GM19467 (cell line): ENCODE measurements at regions not wholly inside any gene's neighbourhood (a gene's known extent, or its start where the extent isn't known, plus 50 kb on each side); places are given as distances from the start of the nearest gene placed in this dataset.
"Not testable (repeated sequence)": the region's sequence is repeated elsewhere in the genome, so short reads cannot be mapped to it uniquely, and the experiment has no call there.

Experiments used
- ATAC-seq: cut with Tn5 transposase; IDR thresholded peaks from one replicate; pipeline ENCODE4 v1.9.1; 2021; ENCODE audit warnings: mild to moderate bottlenecking, moderate library complexity; ENCODE audit not compliant: unreplicated experiment

DNA sequence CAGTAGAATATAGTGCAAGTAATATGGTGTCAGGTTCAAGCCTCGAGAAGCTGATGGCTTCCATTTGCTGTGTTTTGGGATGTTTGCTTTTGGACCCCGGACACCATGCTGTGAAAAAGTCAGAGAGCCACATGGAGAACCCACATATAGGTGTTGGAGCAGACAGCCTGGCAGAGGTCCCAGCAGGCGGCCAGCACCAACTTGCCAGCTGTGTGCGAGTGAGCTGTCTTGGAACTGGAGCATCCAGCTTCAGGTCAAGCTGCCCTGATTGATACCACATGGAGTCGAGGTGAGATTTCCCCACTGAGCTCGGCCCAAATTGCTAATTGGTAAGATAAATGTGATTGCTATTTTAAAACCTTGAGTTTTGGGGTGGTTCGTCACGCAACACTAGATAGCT lies 185.7 kb upstream of the TBL1XR1 start:
- no peak for ATAC-seq

DNA sequence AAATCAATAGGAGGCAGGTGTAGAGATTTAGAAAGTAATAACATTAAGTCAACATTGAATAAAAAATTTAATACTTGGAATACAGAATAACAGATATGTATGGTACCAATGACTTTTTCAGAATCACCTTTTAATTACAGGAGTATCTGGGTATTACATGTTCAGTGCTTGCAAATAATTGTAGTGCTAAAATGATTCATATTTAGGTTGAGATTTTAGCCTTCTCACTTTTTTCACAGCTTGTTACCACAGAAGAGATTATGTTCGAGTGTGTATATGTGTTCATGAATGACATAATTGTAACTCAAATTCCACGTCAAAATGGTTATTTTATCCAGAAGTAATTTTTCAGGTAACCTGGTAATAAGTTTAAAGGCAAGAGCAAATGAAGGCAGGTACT lies 187.9 kb upstream of the TBL1XR1 start:
- ATAC-seq: no peak

DNA sequence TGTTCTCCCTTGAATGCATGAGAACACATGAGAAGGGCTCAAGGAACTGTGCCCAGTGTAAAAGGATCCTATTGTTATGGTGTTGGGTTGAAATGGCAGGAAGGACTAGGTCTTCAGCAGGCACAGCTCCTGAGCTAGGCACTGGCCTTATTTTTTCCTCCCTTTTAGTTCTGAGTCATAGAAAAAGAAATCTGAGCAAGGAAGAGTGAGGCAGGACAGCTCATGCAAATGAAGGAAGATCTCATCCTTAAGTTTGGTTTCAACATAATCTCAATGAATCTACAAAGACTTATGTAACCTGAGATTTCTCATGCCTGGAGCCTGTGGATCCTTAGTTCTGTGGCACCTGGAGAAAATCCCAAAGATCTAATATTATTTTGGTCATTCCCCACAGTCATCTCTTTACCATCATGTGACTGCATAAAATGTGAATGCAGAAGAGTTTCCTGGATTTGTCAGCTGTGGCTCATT lies 188.6 kb upstream of the TBL1XR1 start:
- no peak for ATAC-seq

DNA sequence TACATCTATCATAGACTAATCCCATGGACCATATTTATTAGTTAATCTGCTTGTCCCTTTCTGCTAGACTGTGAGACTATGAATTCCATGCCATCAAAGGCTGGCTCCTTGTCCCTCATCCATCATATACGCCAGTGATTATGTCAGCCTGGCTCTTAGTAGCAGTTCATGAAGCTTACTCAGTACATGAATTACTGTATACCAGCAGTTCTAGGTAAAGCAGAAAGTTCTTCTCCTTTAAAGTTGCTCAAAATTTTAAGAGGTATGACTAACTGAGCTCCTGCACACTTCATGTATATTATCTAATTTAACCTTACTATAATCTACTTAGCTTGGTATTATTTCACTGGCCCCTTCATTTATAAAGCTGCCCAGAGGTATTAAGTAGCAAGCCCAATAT lies 190.9 kb upstream of the TBL1XR1 start:
- no peak for ATAC-seq

DNA sequence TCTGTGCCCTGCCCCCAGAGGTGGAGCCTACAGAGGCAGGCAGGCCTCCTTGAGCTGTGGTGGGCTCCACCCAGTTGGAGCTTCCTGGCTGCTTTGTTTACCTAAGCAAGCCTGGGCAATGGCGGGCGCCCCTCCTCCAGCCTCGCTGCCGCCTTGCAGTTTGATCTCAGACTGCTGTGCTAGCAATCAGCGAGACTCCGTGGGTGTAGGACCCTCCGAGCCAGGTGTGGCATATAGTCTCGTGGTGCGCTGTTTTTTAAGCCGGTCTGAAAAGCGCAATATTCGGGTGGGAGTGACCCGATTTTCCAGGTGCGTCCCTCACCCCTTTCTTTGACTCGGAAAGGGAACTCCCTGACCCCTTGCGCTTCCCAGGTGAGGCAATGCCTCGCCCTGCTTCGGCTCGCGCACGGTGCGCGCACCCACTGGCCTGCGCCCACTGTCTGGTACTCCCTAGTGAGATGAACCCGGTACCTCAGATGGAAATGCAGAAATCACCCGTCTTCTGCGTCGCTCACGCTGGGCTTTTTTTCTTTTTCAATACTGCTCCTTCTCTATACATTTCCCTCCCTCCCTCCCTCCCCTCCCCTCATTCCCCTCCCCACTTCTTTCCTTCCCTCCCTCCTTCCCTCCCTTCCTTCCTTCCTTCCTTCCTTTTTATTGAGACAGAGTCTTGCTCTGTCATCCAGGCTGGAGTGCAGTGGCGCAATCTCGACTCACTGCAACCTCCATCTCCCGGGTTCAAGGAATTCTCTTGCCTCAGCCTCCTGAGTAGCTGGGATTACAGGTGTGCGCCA lies 197.1 kb upstream of the TBL1XR1 start:
- ATAC-seq: not testable (repeated sequence)

DNA sequence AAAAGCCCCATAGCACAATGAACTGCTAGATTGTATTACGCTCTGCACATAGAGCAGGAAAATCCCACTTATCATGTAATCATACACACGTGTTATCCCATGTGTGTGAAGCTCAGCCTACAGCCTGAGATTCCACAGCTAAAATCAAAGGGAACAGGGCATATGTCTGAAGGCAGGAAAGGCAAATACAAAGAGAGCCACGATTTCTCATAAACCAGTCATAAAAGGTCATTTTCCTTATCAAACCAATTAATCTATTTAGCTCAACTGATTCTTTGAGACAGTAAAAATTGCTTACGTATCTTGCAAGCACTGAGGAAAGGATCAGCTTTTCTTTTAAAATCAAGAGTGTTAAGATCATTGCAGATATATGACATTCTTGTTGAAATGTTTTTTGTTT lies 199.5 kb upstream of the TBL1XR1 start:
- ATAC-seq: no peak

DNA sequence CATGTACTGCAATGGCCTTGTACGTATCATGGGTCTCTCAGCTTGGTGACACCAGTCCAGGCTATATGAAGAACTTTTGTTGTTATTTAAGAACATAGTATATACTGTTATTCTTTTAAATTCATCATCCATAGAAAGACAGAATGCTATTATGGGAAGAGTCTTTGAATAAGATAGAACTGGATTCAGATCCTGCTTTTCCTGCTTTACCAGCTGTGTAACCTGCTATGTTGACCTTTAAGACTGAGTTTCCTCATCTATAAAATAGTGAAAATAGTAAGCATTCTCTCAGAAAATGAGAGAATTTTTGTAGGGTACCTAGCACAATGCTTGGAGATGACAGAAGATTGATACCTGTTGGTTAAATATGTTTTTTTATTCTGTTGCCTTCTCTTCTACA lies 204.1 kb upstream of the TBL1XR1 start:
- no peak for ATAC-seq

DNA sequence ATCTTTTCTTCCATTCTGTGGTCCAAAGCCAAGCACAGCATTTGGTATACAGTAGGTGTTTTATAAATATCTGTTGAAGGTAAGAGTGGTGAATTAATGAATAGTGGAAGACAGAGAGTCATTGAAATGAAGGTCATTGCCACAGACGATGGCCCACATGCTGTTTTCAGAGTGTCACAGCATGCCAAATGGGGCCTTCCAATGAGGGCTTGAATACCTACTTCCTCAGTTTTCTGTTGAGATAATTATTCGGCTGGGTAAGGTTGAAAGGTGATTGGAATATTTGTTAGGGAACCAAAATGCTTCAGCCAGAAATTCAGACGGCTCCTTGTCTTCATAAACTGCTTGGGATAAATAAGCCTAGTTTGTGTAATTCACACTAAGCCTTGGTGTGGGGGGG lies 205.3 kb upstream of the TBL1XR1 start:
- no peak for ATAC-seq

DNA sequence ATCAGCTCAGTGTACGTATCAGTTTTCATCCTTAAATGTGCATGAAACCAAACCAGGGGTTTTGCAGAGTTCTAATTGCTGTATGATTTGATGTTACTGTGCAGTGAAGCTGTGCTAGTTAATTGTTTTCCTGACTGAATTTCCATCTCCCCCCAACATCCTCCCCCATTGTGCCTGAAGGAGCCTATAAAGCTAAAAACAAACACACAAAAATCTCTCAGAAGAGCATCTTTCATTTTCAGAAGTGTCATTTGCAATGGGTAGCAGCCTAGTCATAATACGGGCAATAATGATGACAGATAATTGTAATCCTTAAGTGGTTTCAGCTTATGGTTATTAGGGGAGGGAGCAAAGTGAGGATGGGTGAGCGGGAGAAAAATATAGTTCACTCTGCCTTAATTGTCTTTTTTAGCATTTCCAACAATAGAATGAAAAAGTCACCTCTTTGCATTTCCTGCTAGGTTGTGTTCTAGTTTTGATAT lies 207.9 kb upstream of the TBL1XR1 start:
- ATAC-seq: no peak

DNA sequence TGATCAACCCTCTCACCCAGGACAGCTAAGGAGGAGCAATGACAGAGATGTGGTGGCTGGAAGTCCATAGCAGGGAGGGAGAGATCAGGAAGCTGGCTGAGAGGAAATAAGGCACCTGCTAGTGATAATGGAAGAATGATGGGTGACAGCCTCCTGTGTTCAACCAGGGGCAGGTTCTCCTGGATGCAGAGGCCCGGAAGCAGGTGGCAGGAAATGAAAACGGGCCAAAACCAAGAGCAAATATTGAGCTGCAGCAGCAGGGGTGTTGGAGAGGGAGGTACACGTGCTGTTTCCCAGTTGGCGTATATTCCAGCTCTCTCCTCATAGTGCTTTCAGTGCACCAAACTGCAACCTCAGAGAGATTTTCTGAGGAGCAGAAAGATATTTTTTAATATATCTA lies 213.4 kb upstream of the TBL1XR1 start:
- peak; percentile 54 for ATAC-seq

DNA sequence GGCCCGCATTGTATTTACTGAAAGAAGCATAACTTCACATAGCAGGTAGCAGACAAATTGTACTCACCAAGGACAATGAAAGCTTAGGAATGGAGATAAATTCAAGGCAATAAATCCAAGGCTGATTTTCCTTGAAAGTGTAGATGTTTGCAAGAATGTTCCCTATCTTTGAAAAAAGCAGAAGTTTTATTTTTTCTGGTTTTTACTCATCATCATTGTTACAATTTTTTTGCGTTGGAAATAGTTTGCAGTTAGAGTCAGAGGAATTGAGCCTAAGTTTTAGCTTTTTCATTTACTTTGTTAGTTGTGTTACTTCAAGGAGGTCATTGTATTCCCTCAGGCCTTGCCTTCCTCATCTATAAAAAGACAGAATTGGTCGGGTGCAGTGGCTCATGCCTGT lies 213.9 kb upstream of the TBL1XR1 start:
- ATAC-seq: no peak

DNA sequence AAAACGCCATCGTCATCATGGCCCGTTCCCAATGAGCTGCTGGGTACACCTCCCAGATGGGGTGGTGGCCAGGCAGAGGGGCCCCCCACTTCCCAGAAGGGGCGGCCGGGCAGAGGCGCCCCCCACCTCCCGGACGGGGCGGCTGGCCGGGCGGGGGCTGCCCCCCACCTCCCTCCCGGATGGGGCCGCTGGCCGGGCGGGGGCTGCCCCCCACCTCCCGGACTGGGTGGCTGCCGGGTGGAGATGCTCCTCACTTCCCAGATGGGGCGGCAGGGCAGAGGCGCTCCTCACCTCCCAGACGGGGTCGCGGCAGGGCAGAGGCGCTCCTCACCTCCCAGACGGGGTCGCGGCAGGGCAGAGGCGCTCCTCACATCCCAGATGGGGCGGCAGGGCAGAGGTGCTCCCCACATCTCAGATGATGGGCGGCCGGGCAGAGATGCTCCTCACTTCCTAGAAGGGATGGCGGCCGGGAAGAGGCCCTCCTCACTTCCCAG lies 215.4 kb upstream of the TBL1XR1 start:
- ATAC-seq: not testable (repeated sequence)

DNA sequence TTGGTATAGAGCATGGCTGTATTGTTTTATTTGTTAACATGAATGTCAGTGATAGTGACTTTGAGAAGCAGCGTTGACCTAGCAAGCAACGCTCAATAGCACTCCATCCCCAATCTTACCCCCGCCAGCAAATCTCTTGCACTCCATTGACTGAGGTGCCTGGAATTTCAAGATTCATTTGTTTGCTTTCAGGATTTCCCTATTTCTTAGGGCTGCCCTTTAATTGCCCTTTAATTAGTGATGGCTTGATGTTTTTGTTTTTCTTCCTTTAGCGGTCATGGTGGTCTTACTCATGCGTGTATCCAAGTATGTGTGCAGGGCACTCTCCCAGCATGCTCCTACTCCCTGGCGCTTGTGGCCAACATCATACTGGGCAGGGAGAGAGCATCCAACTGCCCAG lies 216.8 kb upstream of the TBL1XR1 start:
- no peak for ATAC-seq

DNA sequence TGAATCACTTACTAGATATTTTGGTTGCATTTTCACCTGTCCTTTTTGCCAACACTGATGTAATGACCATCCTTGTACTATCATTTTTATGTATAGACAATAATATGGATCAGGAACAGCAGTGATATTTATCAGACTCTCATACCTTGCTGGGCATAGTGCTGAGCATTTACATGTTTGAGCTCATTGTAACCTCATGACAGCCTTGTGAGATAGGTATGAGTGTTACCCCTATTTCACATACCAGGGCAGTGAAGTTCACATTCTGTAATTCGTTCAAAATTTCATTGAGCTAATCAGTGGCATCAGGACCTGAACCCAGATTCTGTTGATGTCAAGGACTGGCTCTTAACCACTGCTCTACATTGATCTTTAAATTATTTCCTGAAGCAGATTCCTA lies 221.5 kb upstream of the TBL1XR1 start:
- no peak for ATAC-seq

DNA sequence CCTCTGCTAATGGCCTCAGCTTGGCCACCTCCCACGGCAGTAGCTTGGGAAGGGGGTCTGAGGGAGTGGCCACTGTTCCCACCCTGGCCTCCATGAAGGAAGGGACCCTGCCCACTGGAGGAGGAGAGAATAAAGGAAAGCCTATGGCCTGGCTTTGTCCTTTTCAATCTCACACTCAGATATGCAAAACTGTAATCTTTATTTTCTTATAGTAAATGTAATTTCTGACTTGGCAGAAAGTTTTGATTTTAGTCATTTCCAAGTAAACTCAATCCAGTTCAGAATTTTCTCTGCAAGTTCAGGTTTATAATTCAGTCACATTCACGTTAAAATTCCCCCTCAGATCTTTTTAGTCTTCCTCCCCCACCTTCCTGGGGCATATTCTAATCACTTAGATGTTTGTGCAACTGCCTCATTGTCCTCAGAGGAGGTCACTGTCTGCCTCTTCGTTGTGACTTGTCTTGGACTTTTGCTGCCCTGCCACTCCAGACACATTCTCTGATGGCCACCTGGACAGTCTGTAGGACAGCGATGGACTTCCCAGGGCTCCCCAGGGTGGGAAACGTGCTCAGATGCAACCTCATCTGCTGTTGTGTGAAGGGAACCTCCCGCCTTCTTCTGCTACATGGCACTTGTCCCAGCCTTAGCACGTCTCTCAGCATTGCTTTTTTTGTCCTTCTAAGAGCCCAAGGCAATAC lies 222.8 kb upstream of the TBL1XR1 start:
- no peak for ATAC-seq

DNA sequence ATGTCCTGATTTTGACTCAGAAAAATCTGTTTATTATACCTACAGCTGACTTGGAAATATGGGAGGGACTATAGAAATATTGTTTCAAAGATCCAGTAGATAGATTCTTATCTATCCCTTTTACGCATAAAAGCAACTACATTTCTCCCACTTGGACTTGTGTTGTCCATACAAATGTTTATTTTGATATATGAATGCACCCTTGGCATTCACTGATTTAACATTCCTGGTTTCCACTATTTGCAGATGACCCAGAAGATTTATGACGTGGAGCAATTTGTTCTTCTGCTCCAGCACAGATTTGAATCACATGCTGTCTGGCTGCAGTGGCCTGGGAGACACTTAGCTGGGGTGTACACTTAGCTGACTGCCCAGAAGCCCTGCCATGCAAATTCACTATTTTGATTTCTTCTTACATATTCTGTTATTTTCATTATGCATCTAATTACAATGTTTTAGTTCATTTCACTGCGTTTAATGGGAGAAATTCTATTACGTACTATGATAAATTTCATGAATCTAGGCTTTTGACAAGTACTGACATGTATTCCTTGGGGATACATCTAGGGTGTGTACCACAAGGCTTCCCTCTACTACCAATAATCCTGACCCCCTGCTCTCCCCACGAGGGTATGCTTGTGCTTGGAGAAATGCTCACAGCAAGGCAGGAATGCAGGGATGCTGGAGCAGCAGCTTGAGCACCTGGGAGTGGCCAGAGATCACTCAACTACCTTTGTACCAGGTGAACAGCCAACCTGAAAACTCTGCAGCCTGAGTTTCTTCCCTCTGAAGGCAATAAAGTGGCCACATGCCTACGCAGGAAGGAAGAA lies 223.6 kb upstream of the TBL1XR1 start:
- no peak for ATAC-seq

DNA sequence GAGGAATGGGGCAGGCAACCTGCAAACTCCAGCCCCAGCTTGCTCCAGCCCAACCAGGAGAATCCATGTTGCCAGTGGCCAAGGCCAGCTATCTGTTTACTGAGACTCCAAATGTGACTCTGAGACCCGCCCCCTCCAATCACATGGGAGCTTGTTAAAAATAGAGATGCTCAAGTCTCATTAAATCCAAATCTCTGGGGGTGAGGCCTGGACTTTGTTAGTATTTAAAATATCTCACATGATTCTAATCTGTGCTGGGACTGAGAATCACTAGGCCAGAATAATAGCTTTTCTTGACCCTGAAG lies 224.2 kb upstream of the TBL1XR1 start:
- ATAC-seq: no peak

DNA sequence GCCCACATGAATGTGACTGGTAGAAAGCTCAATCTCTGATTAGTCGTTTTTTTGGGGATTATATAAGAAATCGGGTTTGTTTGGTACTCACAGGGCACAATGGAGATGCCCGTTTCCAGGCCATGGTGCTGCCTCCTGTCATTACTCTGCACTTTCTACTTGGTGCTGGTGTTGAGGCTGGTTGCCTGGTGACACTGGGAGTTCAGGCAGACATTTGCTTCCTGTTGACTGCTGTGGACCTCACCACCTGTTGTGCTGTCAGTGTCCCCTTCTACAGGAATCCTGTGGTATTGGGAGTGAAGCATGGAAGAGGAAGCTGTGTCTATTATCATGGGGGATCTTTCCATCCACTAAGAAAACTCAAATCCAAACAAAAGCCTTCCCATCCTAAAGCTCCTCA lies 227.2 kb upstream of the TBL1XR1 start:
- ATAC-seq: no peak

DNA sequence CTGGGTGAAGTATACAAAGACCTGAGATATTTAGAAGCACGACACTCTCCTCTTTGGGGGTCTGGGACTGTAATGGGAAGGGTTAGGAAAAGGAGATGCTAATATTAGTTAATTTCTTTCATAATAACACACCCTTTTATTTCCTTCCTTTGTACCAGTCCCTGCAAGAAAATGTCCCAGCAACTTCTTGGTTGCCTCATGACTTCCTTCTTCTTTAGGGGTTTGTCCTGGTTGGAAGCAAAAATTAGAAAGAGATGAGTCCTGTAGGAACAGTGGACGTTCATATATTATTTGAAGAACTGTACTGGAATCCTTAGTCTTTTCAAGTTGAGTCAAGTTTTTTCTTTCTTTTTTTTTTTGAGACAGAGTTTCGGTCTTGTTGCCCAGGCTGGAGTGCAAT lies 227.8 kb upstream of the TBL1XR1 start:
- ATAC-seq: no peak

DNA sequence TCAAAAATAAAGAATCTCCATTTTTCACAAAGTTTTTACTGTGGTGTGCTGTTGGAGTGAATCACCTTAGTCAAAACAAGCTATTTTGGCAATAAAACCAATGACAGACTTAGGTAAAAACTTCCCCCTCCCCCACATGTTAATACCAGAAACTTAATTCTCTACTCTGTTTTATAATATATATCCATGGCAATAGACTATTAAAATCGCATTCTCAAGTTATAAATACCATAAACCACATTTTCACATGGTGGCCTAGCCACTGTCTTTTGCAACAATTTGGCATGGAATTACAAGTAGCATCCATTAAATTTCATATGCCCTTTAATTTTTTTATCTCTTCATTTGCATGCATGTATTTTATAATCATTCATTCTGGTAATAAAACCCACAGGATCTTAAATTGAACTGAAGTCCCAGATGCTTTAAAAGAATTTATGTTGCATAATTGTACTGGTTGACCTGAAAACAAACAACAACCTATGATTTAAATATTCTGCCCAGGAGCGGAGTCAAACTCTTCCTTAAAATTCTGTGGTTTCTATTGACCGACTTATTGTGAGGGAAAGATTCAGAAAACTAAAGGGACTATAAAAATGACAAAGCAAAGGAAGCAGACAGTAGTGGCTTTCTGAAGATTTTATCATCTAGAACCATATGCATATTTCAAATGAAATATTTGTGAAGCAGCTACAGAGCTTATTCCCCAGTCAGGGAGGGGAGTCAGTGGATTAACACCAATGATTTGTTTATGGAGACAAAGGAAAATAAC lies 229.0 kb upstream of the TBL1XR1 start:
- ATAC-seq: no peak
